OCI-LY3 (cell line): ENCODE measurements at regions not wholly inside any gene's neighbourhood (a gene's known extent, or its start where the extent isn't known, plus 50 kb on each side); places are given as distances from the start of the nearest gene placed in this dataset.
"Not testable (repeated sequence)": the region's sequence is repeated elsewhere in the genome, so short reads cannot be mapped to it uniquely, and the experiment has no call there.

Experiments
- H2AFZ ChIP-seq: fragments of 200-600, 300-600 bp; shearing (Covaris generic); 2 replicates; pipeline ENCODE4 v1.6.0; 2014; ENCODE audit warnings: antibody characterized with exemption, low read depth, low read length
- H3K27ac ChIP-seq: fragments of 200-600, 300-600 bp; sonication (generic); 2 replicates; pipeline ENCODE4 v1.5.1; 2014; ENCODE audit warnings: mild to moderate bottlenecking, low read length, moderate library complexity, mixed read lengths
- H3K27me3 ChIP-seq: fragments of 200-600, 300-600 bp; sonication (generic); 2 replicates; pipeline ENCODE4 v1.6.1; 2014; ENCODE audit warnings: low read depth, low read length, mixed read lengths
- H3K36me3 ChIP-seq: fragments of 200-600, 300-600 bp; sonication (generic); replicated peaks from 2 replicates; pipeline ENCODE3; 2014; ENCODE audit warnings: low read depth, low read length, mixed read lengths
- H3K4me1 ChIP-seq: fragments of 300-600, 200-600 bp; sonication (generic); 2 replicates; pipeline ENCODE4 v1.6.1; 2014; ENCODE audit warnings: low read length, mixed read lengths
- H3K4me2 ChIP-seq: fragments of 200-600, 300-600 bp; sonication (generic); 2 replicates; pipeline ENCODE4 v1.6.1; 2014; ENCODE audit warnings: low read length, mixed read lengths
- H3K4me3 ChIP-seq: fragments of 300-600, 200-600 bp; sonication (generic); 2 replicates; pipeline ENCODE4 v1.5.1; 2014; ENCODE audit warnings: antibody characterized with exemption, mild to moderate bottlenecking, low read length, moderate library complexity
- H3K79me2 ChIP-seq: fragments of 300-600, 200-600 bp; shearing (Covaris generic); 2 replicates; pipeline ENCODE4 v1.6.1; 2014; ENCODE audit warnings: mild to moderate bottlenecking, low read length, mixed read lengths
- H3K9ac ChIP-seq: fragments of 300-600, 200-600 bp; shearing (Covaris generic); 2 replicates; pipeline ENCODE4 v1.6.0; 2014; ENCODE audit warnings: mild to moderate bottlenecking, low read length, moderate library complexity
- H3K9me3 ChIP-seq: fragments of 200-600, 300-600 bp; shearing (Covaris generic); 2 replicates; pipeline ENCODE4 v1.6.1; 2014; ENCODE audit warnings: low read length, mixed read lengths; ENCODE audit not compliant: insufficient read depth
- H4K20me1 ChIP-seq: fragments of 200-600, 300-600 bp; sonication (generic); 2 replicates; pipeline ENCODE4 v1.6.1; 2016; ENCODE audit warnings: low read length, mixed read lengths; ENCODE audit not compliant: insufficient read depth
- CTCF ChIP-seq: fragments of 200-600, 300-600 bp; sonication (generic); IDR thresholded peaks from 2 replicates; pipeline ENCODE4 v1.5.1; 2014; ENCODE audit warnings: antibody characterized with exemption, low read length, low read depth
- EZH2phosphoT487 ChIP-seq: fragments of 200-600 bp; shearing (Covaris generic); IDR thresholded peaks from 2 replicates; pipeline ENCODE4 v1.6.1; 2018; ENCODE audit warnings: antibody characterized with exemption, mixed run types, low read depth

GRCh38 chrY:18889548-18889947 is 116.0 kb upstream of the HSFY2 start:
- Histone ChIP-seq H3K36me3 (no peaks in the 10 kb centered on the region), H3K27me3 (no peaks in the 10 kb centered on the region), H3K27ac (no peak overlapping the region), H4K20me1 (no peaks in the 10 kb centered on the region), H3K9me3 (no peaks in the 10 kb centered on the region), H3K4me2 (no peak overlapping the region), H3K4me3 (no peak overlapping the region), H3K79me2 (no peaks in the 10 kb centered on the region), H2AFZ (no peak overlapping the region), H3K4me1 (no peaks in the 10 kb centered on the region), H3K9ac (no peak overlapping the region)
- no peak for TF ChIP-seq EZH2phosphoT487
- no peak for TF ChIP-seq CTCF

- Histone ChIP-seq H3K9ac (no peak overlapping the region), H3K36me3 (no peaks in the 10 kb centered on the region), H3K4me2 (no peak overlapping the region), H3K27ac (no peak overlapping the region), H3K4me3 (no peak overlapping the region), H3K79me2 (no peaks in the 10 kb centered on the region), H4K20me1 (no peaks in the 10 kb centered on the region), H2AFZ (no peak overlapping the region), H3K27me3 (no peaks in the 10 kb centered on the region), H3K4me1 (no peaks in the 10 kb centered on the region), H3K9me3 (no peaks in the 10 kb centered on the region)
- no peak for TF ChIP-seq CTCF
- no peak for TF ChIP-seq EZH2phosphoT487
Observed at GRCh38 chrY:18884748-18885147, 111.2 kb upstream of the HSFY2 start.

- H3K36me3 ChIP-seq, H3K9me3 ChIP-seq, H3K4me1 ChIP-seq, H3K27me3 ChIP-seq, H2AFZ ChIP-seq, H3K4me3 ChIP-seq, H3K9ac ChIP-seq, H3K4me2 ChIP-seq, H4K20me1 ChIP-seq, H3K27ac ChIP-seq, H3K79me2 ChIP-seq: not testable (repeated sequence)
Observed at GRCh38 chrY:18869145-18869544, 95.6 kb upstream of the HSFY2 start.

GRCh38 chrY:18866887-18867551 is 93.5 kb upstream of the HSFY2 start:
- H3K4me1 ChIP-seq, H3K4me3 ChIP-seq, H3K4me2 ChIP-seq, H2AFZ ChIP-seq, H3K9ac ChIP-seq, H3K9me3 ChIP-seq, H3K27me3 ChIP-seq, H3K27ac ChIP-seq, H3K79me2 ChIP-seq, H3K36me3 ChIP-seq, H4K20me1 ChIP-seq: not testable (repeated sequence)

GRCh38 chrY:18860856-18861255 is 87.3 kb upstream of the HSFY2 start:
- not testable (repeated sequence) for H2AFZ ChIP-seq, H4K20me1 ChIP-seq, H3K4me1 ChIP-seq, H3K79me2 ChIP-seq, H3K4me3 ChIP-seq, H3K9me3 ChIP-seq, H3K27ac ChIP-seq, H3K4me2 ChIP-seq, H3K36me3 ChIP-seq, H3K27me3 ChIP-seq, H3K9ac ChIP-seq

- H3K4me2 ChIP-seq, H3K4me1 ChIP-seq, H3K27ac ChIP-seq, H3K79me2 ChIP-seq, H4K20me1 ChIP-seq, H3K36me3 ChIP-seq, H3K4me3 ChIP-seq, H3K9ac ChIP-seq, H3K9me3 ChIP-seq, H3K27me3 ChIP-seq, H2AFZ ChIP-seq: not testable (repeated sequence)
Observed at GRCh38 chrY:18858484-18859191, 85.1 kb upstream of the HSFY2 start.

GRCh38 chrY:18855184-18855583 is 81.6 kb upstream of the HSFY2 start:
- not testable (repeated sequence) for H3K79me2 ChIP-seq, H3K36me3 ChIP-seq, H3K27ac ChIP-seq, H4K20me1 ChIP-seq, H3K4me2 ChIP-seq, H2AFZ ChIP-seq, H3K4me1 ChIP-seq, H3K9me3 ChIP-seq, H3K9ac ChIP-seq, H3K4me3 ChIP-seq, H3K27me3 ChIP-seq

GRCh38 chrY:18853323-18853722 is 79.8 kb upstream of the HSFY2 start:
- H3K4me1 ChIP-seq, H3K27ac ChIP-seq, H3K79me2 ChIP-seq, H4K20me1 ChIP-seq, H3K36me3 ChIP-seq, H2AFZ ChIP-seq, H3K9me3 ChIP-seq, H3K4me2 ChIP-seq, H3K27me3 ChIP-seq, H3K9ac ChIP-seq, H3K4me3 ChIP-seq: not testable (repeated sequence)
